ENCODE measurements at regions not wholly inside any gene's neighbourhood (a gene's known extent, or its start where the extent isn't known, plus 50 kb on each side); places are given as distances from the start of the nearest gene placed in this dataset.

- in situ Hi-C loops (cut with MboI; ENCODE audit: low sequenced_read_pairs), result no loop called here
Observed at GRCh38 chr11:42543844-42544419, 767.9 kb upstream of the API5 start.

DNA sequence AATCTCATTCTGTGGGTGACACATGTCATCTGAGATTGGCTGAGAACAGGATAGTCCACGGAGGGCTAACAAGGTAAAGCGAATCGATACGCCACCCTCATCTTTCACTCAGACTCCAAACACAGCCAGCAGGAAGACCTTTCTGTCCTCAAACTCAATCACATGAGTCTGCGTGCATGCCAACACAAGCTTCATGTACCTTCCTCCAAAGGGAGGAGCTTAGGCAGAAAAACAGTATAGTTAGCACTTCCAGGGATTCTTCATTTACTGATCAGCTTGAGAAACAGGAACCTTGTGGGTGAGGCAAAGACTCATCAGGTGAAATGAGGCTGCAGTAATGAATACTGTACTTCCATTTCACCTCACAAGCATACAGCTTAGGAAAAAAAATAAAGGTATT is 767.1 kb upstream of the API5 start:
- in situ Hi-C loops (cut with MboI; ENCODE audit: low sequenced_read_pairs), result no loop called here

DNA sequence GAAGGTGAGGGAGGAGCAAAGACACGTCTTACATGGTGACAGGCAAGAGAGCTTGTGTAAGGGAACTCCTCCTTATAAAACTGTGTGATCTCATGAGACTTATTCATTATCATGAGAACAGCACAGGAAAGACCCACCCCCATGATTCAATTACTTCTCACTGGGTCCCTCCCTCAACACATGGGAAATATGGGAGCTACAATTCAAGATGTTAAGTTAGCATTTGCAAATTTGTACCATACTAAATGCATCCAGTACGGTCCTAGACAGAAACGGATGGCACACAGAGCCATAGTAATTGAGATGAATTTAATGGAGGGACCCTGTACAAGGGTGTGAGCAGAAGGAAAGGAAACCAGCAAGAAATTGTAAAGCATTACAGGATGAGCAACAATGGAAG is 765.8 kb upstream of the API5 start:
- in situ Hi-C loops (cut with MboI; ENCODE audit: low sequenced_read_pairs), result no loop called here

GRCh38 chr11:42552786-42553185 is 759.0 kb upstream of the API5 start:
- in situ Hi-C loops (cut with MboI; ENCODE audit: low sequenced_read_pairs), result no loop called here

DNA sequence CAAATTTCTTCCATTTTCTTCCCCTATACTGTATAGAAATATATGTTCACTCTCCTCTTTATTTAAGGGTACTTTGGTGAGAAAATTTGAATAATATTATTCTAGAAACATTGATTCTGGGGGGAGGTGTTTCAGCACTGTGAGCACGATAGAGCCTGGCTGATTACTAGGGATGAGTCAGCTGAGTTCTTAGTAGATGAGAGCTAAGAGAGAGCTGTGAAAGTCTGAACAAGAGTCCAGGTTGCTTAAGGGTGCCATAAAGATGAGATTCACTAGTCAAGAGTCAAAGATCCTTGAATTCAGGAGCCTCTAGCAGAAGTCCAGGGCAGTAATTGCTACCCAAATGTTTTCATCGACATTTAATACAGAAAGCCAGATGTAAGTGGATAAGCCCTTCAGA is 756.6 kb upstream of the API5 start:
- in situ Hi-C loops (cut with MboI; ENCODE audit: low sequenced_read_pairs), result no loop called here

DNA sequence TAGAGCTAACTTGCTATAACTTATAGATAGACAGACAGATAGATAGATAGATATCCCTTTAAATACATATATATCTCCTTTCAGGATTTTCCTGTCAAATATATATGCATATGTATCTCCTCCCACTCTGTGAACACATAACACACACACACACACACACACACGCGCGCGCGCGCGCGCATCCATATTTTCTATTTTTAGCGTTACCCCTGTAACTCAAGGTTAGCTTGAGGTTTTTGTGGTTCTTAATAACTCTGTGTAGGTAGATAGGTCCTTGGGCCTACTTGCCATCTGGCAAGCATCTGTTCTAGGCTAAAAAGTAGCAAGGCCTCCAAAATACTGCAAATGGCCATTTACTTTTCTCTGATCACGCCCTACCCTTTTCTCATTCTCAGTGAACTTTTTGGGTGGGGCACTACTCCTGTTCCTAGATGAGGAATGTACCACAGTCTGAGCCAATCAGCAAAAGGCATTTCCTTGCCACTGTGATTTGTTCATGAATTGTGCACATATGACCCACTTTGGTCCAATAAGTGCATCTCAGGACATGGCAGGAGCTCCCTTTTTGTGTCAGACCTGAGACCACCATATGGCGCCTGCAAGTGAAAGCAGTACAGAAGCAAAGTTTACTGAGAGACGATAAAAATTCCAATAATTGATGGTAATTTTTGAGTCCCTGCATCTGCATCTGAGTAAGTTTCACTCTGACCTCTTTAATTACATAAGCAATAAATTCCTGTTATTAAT is 740.5 kb upstream of the API5 start:
- in situ Hi-C loops (cut with MboI; ENCODE audit: low sequenced_read_pairs), result no loop called here

DNA sequence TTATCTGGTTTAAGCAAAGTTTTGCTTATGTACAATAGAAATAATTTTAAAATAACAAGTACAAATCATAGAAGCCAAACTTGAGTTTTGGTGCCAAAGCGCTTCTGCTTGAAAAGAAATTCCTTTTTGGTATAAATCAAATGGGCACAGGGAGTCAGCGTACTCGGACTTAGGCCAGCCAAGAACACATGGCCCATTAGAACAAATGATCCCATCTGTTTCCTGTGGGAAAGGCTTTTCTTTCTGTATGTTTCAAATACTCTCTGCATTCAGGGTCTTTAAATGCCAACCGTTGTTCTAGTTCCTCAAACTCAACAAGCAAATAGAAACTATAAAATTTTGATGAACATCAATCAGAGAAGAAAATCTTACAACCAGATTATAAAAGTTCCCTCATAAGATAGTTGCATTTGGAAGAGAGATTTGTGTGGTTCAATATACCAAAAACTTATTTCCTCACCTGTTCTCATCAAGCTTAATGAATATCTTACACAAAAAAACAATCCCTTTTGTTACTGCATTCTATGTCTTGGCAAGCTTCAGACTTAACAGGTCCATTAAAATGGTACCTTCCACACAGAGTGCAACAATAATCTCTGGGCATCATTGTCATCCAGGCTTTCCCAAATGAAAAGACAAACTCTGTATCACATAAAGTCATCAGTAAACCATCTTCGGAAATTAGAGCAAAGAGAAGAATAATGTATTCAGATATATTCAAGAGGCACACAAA is 739.8 kb upstream of the API5 start:
- in situ Hi-C loops (cut with MboI; ENCODE audit: low sequenced_read_pairs), result no loop called here

- in situ Hi-C loops (cut with MboI; ENCODE audit: low sequenced_read_pairs), result no loop called here
Observed at GRCh38 chr11:42576318-42576717, 735.5 kb upstream of the API5 start.

DNA sequence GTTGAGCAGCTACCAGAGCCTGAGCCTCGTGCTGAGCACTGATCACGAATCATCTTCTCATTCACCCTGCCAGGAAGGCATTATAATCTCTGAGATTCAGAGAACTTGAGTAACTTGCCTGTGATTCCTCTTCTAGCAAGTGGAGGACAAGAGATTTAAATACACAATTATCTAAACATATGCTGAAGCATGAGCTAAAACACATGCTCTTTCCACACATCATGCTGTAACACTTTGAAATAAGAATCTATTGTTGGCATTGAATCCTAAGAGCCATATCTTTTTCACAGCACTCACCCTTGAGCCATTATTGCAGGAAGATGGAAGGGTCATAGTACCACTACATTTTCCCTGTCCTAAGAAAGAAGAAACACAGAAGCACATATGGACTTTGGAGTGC is 722.5 kb upstream of the API5 start:
- in situ Hi-C loops (cut with MboI; ENCODE audit: low sequenced_read_pairs), result no loop called here

DNA sequence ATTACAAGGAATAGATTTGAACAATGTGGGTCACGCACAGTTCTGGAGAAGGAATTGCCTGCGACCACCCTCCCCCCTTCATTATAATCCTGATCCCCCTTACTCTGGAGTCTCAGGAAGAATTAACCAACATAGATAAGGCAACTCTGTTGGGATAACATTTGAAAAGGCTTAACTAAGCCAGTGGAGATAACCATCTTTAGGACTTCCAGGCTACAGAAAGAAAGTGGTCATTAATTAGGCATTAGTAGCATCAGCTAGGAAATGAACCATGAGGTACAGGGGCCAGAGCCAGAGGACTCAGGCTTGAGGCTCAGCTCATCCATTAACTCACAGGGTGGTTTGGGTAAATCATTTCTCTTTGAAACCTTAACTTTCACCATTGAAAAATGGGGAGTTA is 720.0 kb upstream of the API5 start:
- in situ Hi-C loops (cut with MboI; ENCODE audit: low sequenced_read_pairs), result no loop called here

- in situ Hi-C loops (cut with MboI; ENCODE audit: low sequenced_read_pairs), result no loop called here
Observed at GRCh38 chr11:42593441-42593840, 718.4 kb upstream of the API5 start.

DNA sequence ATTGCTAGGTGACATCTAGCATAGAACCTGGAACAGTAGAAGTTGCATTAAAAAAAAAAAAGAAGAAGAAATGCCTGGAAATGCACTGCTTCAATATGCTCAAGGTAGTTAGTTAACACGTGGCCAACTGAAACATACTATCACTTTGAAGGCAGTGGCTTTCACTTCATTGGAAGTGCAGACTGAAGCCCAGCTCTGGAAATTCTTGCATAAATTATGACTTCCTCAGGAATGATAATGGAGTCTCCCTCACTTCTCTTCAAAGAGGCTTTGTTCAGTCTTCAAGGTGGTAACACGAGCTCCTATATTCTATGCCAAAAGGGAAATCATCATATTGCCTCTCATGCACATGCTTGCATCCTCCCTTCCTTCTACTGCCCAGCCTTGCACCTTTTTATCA is 715.9 kb upstream of the API5 start:
- in situ Hi-C loops (cut with MboI; ENCODE audit: low sequenced_read_pairs), result no loop called here

DNA sequence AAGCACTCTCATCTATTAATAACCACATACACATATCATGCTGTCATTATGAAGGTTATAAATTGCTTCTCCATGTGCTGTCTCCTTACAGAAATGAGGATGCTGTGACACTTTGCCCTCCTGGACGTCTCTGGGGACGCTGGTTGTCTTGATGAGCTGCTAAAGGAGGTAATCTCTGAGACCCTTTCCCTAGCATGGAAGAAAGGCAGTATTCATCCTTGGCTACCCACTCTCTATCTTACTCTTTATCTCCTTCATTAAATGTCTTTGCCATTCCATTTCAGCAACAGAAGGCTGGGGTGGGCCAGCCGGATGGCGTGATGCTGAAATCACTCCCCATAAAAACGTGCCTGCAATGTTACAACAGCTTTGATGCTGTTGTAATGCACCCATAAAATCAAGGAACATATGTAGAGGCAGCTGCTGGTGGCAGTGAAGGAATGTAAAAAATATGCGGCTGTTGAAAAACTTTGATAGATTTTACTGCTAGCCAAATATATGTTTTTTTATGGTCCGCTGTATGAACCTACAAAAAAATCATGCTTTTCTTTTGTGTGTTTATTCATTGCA is 715.1 kb upstream of the API5 start:
- in situ Hi-C loops (cut with MboI; ENCODE audit: low sequenced_read_pairs), result no loop called here

- in situ Hi-C loops (cut with MboI; ENCODE audit: low sequenced_read_pairs), result no loop called here
Observed at GRCh38 chr11:42598341-42598740, 713.5 kb upstream of the API5 start.

- in situ Hi-C loops (cut with MboI; ENCODE audit: low sequenced_read_pairs), result no loop called here
Observed at GRCh38 chr11:42620796-42621195, 691.0 kb upstream of the API5 start.

- in situ Hi-C loops (cut with MboI; ENCODE audit: low sequenced_read_pairs), result no loop called here
Observed at GRCh38 chr11:42625757-42626665, 685.8 kb upstream of the API5 start.

- in situ Hi-C loops (cut with MboI; ENCODE audit: low sequenced_read_pairs), result no loop called here
Observed at GRCh38 chr11:42631220-42631843, 680.5 kb upstream of the API5 start.

DNA sequence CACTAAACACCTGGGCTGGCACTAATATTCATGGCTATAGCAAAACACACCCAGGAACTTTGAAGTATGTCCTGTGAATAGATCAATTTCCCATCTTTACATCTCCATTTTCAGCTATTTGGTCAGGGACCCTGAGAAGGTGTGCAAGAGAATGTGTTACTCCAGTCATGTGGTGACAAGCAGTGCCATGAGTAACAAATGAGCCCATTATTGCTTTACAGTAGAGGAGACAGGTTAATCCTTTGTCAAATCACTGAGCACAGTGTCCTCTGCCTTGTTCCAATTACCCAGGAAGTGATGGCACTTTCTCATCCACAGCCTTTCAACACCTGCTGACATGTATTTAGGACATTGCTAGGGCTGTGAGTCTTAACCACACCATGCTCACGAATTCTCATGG is 664.8 kb upstream of the API5 start:
- in situ Hi-C loops (cut with MboI; ENCODE audit: low sequenced_read_pairs), result no loop called here

DNA sequence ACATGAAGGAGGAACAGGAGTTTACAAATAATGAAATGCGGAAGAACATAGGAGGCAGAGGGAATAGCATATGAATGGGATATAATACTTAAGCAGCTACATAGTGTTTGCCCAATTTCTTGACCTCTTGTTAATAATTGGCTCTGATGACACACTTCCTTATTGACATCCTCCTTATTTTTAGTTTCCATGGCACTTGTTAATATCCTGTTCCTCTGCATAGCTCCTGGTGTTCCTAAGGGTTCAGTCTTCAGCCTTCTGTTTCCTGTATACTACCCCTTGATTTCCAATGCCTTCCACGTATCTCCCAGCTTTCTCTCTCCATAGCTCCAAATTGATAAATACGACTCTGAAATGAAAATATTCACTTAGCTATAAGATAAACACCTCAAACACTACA is 663.8 kb upstream of the API5 start:
- in situ Hi-C loops (cut with MboI; ENCODE audit: low sequenced_read_pairs), result no loop called here

GRCh38 chr11:42651621-42652020 is 660.2 kb upstream of the API5 start:
- in situ Hi-C loops (cut with MboI; ENCODE audit: low sequenced_read_pairs), result no loop called here
